Choroid plexus epithelial cell (primary cell): ENCODE measurements at regions not wholly inside any gene's neighbourhood (a gene's known extent, or its start where the extent isn't known, plus 50 kb on each side); places are given as distances from the start of the nearest gene placed in this dataset.

Source experiments
- DNase-seq: peaks from one replicate; pipeline ENCODE4 v3.0.0-alpha.2; 2010; ENCODE audit warnings: low read depth
- H3K4me3 ChIP-seq: 2 replicates; pipeline ENCODE4 v1.5.1; 2011; ENCODE audit warnings: low read depth, mild to moderate bottlenecking, control low read depth, low read length, moderate library complexity
- TF ChIP-seq, protein P1 (sequence below): conservative IDR thresholded peaks from 2 replicates; pipeline ENCODE4 v1.5.1; 2011; ENCODE audit warnings: low read depth, mild to moderate bottlenecking, control low read depth, inconsistent platforms, low read length, moderate library complexity

DNA sequence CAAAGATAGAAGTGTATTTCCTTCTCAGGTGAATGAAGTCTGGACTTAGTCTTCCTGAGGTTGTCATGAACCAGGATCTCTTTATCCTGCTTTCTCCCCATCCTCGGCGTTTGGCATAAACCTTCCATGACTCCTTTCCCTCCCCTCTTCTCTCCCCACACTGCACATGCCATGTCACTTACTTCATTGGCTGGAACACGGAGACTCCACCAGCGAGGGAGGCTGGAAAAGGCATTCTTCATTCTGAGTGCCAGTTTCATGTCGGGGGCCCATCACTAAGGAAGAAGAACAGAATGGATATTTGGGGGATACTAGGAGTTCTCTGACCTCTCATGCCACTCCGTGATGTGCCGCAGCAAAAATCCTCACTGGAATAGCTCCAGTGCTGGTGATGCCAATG, 105.6 kb downstream of the VCPKMT start:
- TF ChIP-seq, protein P1, sequence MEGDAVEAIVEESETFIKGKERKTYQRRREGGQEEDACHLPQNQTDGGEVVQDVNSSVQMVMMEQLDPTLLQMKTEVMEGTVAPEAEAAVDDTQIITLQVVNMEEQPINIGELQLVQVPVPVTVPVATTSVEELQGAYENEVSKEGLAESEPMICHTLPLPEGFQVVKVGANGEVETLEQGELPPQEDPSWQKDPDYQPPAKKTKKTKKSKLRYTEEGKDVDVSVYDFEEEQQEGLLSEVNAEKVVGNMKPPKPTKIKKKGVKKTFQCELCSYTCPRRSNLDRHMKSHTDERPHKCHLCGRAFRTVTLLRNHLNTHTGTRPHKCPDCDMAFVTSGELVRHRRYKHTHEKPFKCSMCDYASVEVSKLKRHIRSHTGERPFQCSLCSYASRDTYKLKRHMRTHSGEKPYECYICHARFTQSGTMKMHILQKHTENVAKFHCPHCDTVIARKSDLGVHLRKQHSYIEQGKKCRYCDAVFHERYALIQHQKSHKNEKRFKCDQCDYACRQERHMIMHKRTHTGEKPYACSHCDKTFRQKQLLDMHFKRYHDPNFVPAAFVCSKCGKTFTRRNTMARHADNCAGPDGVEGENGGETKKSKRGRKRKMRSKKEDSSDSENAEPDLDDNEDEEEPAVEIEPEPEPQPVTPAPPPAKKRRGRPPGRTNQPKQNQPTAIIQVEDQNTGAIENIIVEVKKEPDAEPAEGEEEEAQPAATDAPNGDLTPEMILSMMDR, result no peak
- no peak overlapping the region for H3K4me3 ChIP-seq
- DNase-seq, result no peak

DNA sequence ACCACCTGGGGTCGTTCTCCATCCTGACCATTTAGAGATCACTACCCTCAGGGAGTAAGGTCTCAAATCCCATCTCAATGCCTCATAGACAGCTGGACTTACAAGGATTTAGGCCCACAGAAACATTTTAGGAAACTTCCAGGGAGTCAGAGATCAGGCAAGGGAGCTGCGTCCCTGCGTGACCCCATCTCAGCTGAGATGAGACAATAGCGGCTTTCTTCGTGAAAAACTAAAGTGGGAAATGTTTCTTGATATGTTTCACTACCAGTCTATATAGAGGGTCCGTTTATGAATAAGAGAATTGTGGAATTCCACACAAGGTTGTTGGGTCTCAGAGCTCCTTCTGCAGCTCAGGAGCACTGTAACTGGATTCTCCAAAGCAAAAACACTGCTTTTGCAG, 105.1 kb downstream of the VCPKMT start:
- no peak overlapping the region for H3K4me3 ChIP-seq
- TF ChIP-seq, protein P1, result no peak
- no peak for DNase-seq

DNA sequence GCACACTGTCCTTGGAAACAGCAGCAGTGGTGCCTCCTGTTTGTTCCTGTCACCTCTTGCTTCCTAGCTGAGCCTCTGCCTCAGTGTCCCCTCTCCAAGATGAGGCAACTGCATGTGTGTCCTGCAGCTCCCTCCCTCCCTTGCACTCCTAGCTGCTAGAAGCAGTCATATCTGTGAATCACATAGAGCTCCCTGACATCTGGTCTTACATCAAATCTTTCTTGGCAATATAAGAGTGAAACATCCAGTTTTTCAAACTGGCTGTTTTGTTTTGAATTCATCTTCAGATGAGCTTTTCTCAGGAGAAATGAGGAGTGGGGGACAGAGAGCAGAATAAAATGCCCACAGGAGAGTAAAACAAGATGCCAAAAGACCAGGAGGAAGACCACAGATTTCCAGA, 103.7 kb downstream of the VCPKMT start:
- DNase-seq, result peak; percentile 59
- no peak overlapping the region for H3K4me3 ChIP-seq
- TF ChIP-seq, protein P1, result no peak

DNA sequence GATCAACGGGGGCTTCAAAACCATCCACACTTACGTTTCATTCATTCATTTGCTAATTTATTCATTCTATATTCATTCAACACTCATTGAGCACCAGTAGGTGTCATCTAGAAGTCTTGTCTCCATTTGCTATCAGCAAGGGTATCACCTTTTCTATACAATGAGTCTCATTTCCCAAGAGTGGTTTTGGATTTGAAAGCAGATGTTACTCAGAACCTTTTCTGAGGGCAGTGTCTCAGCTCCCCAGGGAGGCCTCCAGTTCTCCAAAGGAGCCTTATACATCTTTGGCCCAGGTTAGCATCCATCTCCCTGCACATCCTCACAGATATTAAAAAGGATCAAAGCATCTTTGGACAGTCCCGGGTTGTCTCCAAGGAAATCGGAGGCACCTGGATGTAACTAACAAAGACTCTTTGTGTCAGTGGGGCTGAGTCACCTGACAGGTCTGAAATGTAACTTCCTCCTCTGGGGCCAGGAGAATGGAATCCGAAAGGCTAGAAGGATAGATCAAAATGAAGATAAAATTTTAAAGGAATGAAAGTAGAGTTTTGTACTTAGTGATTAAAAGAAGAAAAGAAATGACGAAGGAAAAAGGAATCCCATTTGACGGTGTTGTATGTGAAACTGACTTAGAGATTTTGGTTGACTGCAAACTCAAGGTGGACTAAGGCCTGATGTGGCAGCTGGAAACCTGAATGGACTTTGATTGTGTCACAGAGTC, 103.0 kb downstream of the VCPKMT start:
- DNase-seq, result no peak
- no peak overlapping the region for H3K4me3 ChIP-seq
- TF ChIP-seq, protein P1, result no peak

DNA sequence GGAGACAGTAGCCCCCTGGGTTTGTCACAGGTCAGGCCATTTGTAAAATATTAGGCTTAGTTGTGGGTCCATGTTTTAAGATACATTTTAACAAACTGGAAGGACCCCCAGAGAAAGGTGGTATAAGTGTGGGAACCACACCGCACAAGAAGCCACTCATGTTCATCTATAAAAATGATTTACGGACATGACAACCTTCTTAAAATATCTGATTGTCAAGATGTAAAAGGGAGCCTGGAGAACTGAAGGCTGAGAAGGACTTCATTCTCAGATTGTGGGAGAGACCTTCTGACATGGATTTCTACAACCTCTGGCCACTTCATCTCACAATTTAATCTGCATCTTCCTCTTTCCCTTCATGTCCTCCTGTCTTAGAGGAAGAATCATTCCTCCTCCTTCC, 102.4 kb downstream of the VCPKMT start:
- TF ChIP-seq, protein P1, result no peak
- no peak for DNase-seq
- H3K4me3 ChIP-seq, result no peak overlapping the region

DNA sequence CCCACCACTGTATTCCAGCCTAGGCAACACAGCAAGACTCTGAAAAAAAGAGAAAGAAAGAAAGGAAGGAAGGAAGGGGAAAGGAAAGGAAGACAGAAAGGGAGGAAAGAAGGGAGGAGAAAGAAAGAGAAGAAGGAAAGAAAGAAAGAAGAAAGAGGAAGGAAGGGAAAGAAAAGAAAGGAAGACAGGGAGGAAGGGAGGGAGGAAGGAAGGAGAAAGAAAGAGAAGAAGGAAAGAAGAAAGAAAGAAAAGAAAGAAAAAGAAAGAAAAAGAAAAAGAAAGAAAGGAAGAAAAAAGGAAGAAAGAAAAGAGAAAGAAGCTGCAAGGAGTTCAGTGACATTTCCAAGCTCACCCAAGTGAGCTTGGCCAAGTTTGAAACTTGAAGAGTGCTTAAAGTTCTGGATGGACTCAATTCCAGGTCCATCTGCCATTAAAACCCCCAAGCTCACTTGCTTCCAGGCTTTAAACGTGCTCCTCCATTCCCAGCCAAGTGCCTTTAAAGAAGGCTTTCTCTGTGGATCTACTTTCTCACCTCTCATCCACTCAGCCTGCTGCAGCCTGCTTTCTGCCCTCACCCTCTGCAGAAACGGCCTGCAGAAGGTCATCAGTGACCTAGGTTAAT, 101.5 kb downstream of the VCPKMT start:
- no peak overlapping the region for H3K4me3 ChIP-seq
- no peak for DNase-seq
- TF ChIP-seq, protein P1, result no peak

DNA sequence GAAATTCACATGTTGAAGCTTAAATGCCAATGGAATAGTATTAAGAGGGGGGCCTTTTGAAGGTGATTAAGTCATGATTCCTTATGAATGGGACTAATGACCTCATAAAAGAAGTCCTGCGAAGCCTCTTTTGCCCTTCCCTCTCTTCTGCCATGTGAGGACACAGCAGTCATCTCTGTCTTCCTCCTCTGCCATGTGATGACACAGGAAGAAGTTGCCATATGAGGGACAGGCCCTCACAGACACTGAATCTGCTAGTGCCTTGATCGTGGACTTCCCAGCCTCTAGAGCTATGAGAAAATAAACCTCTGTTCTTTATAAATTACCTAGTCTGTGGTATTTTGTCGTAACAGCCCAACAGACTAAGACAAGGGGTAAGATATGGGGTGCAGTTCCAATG, 100.7 kb downstream of the VCPKMT start:
- DNase-seq, result no peak
- TF ChIP-seq, protein P1, result no peak
- H3K4me3 ChIP-seq, result no peak overlapping the region
